HepG2 (cell line): ENCODE measurements at regions not wholly inside any gene's neighbourhood (a gene's known extent, or its start where the extent isn't known, plus 50 kb on each side); places are given as distances from the start of the nearest gene placed in this dataset.

Source experiments
- ATAC-seq: fragments of 200-7000 bp; cut with Tn5 transposase; 3 replicates; pipeline ENCODE4 v1.9.1; 2020; ENCODE audit warnings: mild to moderate bottlenecking, moderate library complexity
- BruUV-seq: library from RNA; stranded (reverse); fragments of 400-500 nt; replicated peaks from 2 replicates; lab custom pipeline; 2021; lab: Mats Ljungman, UMichigan
- CTCF ChIA-PET: fragments of 300-600 bp; formaldehyde crosslinking; extraction: SDS; loops from one replicate; lab custom pipeline; 2021; ENCODE audit warnings: low total read pairs, inconsistent platforms, low intra/inter-chr PET ratio; lab: Yijun Ruan, JAX
- POLR2A ChIA-PET: fragments of 350-600 bp; sonication (Branson Sonifier 250); formaldehyde crosslinking; loops from one replicate; lab custom pipeline; 2020; ENCODE audit warnings: antibody characterized with exemption, inconsistent platforms; lab: Yijun Ruan, JAX
- DNase-seq: peaks from one replicate; pipeline ENCODE4 v3.0.0-alpha.2; 2015; ENCODE audit warnings: low spot score
- FAIRE-seq: peaks from 3 replicates; lab custom pipeline; 2011; peaks lifted over from hg19 to GRCh38; lab: Jason Lieb, UNC
- H2AFZ ChIP-seq: one replicate; pipeline ENCODE4 v1.6.1; 2011; ENCODE audit warnings: low read length, inconsistent platforms
- H3K27ac ChIP-seq: fragments of 300-600 bp; 3 replicates; pipeline ENCODE4 v1.8.0; 2011; ENCODE audit warnings: mixed run types, mild to moderate bottlenecking, mixed read lengths, low read length, inconsistent platforms; ENCODE audit not compliant: insufficient read depth; ENCODE audit errors: extremely low read length
- H3K27me3 ChIP-seq, 2 experiments: fragments of 200-600 bp in 1 of 2; 2 replicates in 1 of 2; 3 replicates in 1 of 2; pipeline versions ENCODE4 v1.6.0 to v1.8.0; 2011; ENCODE audit warnings: low read length in 2 of 2, mild to moderate bottlenecking in 2 of 2, moderate library complexity in 2 of 2, inconsistent platforms in 1 of 2; ENCODE audit not compliant: insufficient read depth in 2 of 2, control insufficient read depth in 1 of 2
- H3K36me3 ChIP-seq, 2 experiments: fragments of 200-600 bp in 1 of 2; replicated peaks in 1 of 2; 2 replicates in 1 of 2; 3 replicates in 1 of 2; pipeline versions ENCODE4 v1.5.1 to v1.8.0; 2011; ENCODE audit warnings: low read length in 2 of 2, inconsistent platforms in 1 of 2; ENCODE audit not compliant: insufficient read depth in 2 of 2, control insufficient read depth in 1 of 2
- H3K4me1 ChIP-seq: 2 replicates; pipeline ENCODE4 v1.5.1; 2012; ENCODE audit warnings: low read length, inconsistent platforms; ENCODE audit not compliant: insufficient read depth
- H3K4me2 ChIP-seq: 2 replicates; pipeline ENCODE4 v1.6.0; 2011; ENCODE audit warnings: low read depth, low read length, inconsistent platforms
- H3K4me3 ChIP-seq, 3 experiments: fragments of 200-600 bp in 1 of 3; sonication (generic), shearing (Covaris generic) in 1 of 3; replicated peaks in 1 of 3; 2 replicates each; pipeline ENCODE4 v1.5.1; 2011 to 2016; ENCODE audit warnings: low read length in 3 of 3, inconsistent platforms in 2 of 3, low read depth in 2 of 3, mild to moderate bottlenecking in 2 of 3, control low read depth in 1 of 3, mixed read lengths in 1 of 3; ENCODE audit not compliant: insufficient read depth in 1 of 3
- H3K79me2 ChIP-seq: one replicate; pipeline ENCODE4 v1.6.1; 2011; ENCODE audit warnings: low read length, inconsistent platforms; ENCODE audit not compliant: insufficient read depth
- H3K9ac ChIP-seq: 2 replicates; pipeline ENCODE4 v1.6.0; 2011; ENCODE audit warnings: mild to moderate bottlenecking, low read depth, low read length, inconsistent platforms; ENCODE audit not compliant: insufficient read depth
- H3K9me3 ChIP-seq: 2 replicates; pipeline ENCODE4 v1.5.1; 2012; ENCODE audit warnings: mild to moderate bottlenecking, low read length
- H4K20me1 ChIP-seq: 2 replicates; pipeline ENCODE4 v1.6.0; 2011; ENCODE audit warnings: inconsistent platforms, mild to moderate bottlenecking, low read length, moderate library complexity; ENCODE audit not compliant: insufficient read depth
- ATF7 ChIP-seq, 2 experiments: fragments of 450-650 bp in 1 of 2; sonication (generic) in 1 of 2; formaldehyde crosslinking in 1 of 2; IDR thresholded peaks; 2 replicates each; pipeline versions ENCODE4 v1.4.0 to v1.6.1; 2016 to 2020; ENCODE audit warnings: antibody characterized with exemption in 1 of 2, mild to moderate bottlenecking in 1 of 2, missing genetic modification reagents in 1 of 2
- CREB1 ChIP-seq, 2 experiments: fragments of 450-650 bp in 1 of 2; IDR thresholded peaks; 2 replicates each; pipeline ENCODE4 v1.6.1; 2016 to 2017; ENCODE audit warnings: control low read depth in 1 of 2, mild to moderate bottlenecking in 1 of 2, missing compliant biosample characterization in 1 of 2, missing genetic modification characterization in 1 of 2
- DMAP1 ChIP-seq: IDR thresholded peaks from 2 replicates; pipeline ENCODE4 v1.6.1; 2016
- MED13 ChIP-seq: sonication (generic); formaldehyde crosslinking; IDR thresholded peaks from 2 replicates; pipeline ENCODE4 v1.5.0; 2020; ENCODE audit warnings: missing genetic modification reagents
- NFYC ChIP-seq: IDR thresholded peaks from 2 replicates; pipeline ENCODE4 v1.6.1; 2016; ENCODE audit warnings: missing genetic modification reagents, missing compliant biosample characterization
- SIN3B ChIP-seq: fragments of 150-350 bp; IDR thresholded peaks from 2 replicates; pipeline ENCODE4 v1.6.1; 2014; ENCODE audit warnings: low read length
- SIX1 ChIP-seq: sonication (generic); formaldehyde crosslinking; IDR thresholded peaks from 2 replicates; pipeline ENCODE4 v1.4.0; 2020; ENCODE audit warnings: missing genetic modification reagents, borderline replicate concordance
- TOPORS ChIP-seq: sonication (generic); formaldehyde crosslinking; IDR thresholded peaks from 2 replicates; pipeline ENCODE4 v1.8.0; 2023; ENCODE audit warnings: mild to moderate bottlenecking, missing genetic modification reagents
- ZNF136 ChIP-seq: sonication (generic); formaldehyde crosslinking; IDR thresholded peaks from 2 replicates; pipeline ENCODE4 v1.8.1; 2022; ENCODE audit warnings: low read depth, mild to moderate bottlenecking, moderate library complexity, missing genetic modification reagents
- ZNF337 ChIP-seq: sonication (generic); formaldehyde crosslinking; IDR thresholded peaks from 2 replicates; pipeline ENCODE4 v1.5.1; 2020; ENCODE audit warnings: missing genetic modification reagents, low read depth, mild to moderate bottlenecking, borderline replicate concordance
- ZNF629 ChIP-seq: sonication (generic); formaldehyde crosslinking; conservative IDR thresholded peaks from 2 replicates; pipeline ENCODE4 v1.5.0; 2020; ENCODE audit warnings: missing genetic modification reagents
- WGBS: methylation state at CpG from one replicate; pipeline ENCODE4 v1.1.6; 2017; ENCODE audit warnings: low lambda C conversion rate; 5-methylcytosine and 5-hydroxymethylcytosine counted together
- in situ Hi-C: cut with HindIII; loops from 2 replicates; pipeline ENCODE4 v1.10.0; 2017; ENCODE audit warnings: low pct_unique_long_range_greater_than_20kb; ENCODE audit not compliant: extremely low pct_ligation_motif_present
- intact Hi-C: fragments of 100-400 bp; cut with micrococcal nuclease; formaldehyde crosslinking; loops from one replicate; pipeline ENCODE4 v1.10.0; 2022; ENCODE audit not compliant: unreplicated experiment

DNA sequence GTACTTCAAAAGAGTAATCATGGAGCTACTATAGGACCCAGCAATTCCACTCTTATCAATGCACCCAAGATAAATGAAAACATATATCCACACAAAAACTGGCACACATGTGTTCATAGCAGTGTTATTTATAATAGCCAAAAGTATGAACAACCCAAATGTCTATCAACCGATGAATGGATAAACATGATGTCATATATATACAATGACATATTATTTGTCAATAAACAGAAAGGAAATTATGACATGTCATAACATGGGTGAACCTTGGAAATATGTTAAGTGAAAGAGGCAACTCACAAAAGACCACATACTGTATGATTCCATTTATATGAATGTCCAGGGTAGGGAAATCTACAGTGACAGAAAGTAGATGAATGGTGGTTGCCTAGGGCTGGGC lies 347.1 kb upstream of the DDHD1 start:
- Histone ChIP-seq H3K4me2 (no peak overlapping the region), H3K36me3 (no peaks in the 10 kb centered on the region), H3K9ac (no peak overlapping the region), H3K4me3 (no peak overlapping the region), H3K4me1 (no peaks in the 10 kb centered on the region), H3K79me2 (no peaks in the 10 kb centered on the region), H2AFZ (no peak overlapping the region), H3K9me3 (peaks cover 5% of the 10 kb centered on the region; the same call in 1 of the 2 replicates), H3K27ac (no peak overlapping the region), H4K20me1 (no peaks in the 10 kb centered on the region), H3K27me3 (no peaks in the 10 kb centered on the region; a peak in 1 of 5 replicates)
- intact Hi-C loops (no loop called here), in situ Hi-C loops (no loop called here)
- WGBS = 100% methylated on average over 1 of the region's 1 CpG
- DNase-seq = no peak
- POLR2A ChIA-PET = no interaction called here
- no peak for FAIRE-seq
- CTCF ChIA-PET = no interaction called here
- no TSS peak for BruUV-seq
- TF ChIP-seq ATF7 (IDR thresholded peaks at IDR 0.05) (peak; percentile 88), ATF7 (CRISPR knock-in tag; IDR thresholded peaks at IDR 0.05) (no peak), CREB1 (IDR thresholded peaks at IDR 0.05) (peak; percentile 43; the same call in 1 of the 2 replicates), CREB1 (CRISPR knock-in tag; IDR thresholded peaks at IDR 0.05) (no peak), ZNF136 (CRISPR knock-in tag) (no peak)
- ATAC-seq = no peak

DNA sequence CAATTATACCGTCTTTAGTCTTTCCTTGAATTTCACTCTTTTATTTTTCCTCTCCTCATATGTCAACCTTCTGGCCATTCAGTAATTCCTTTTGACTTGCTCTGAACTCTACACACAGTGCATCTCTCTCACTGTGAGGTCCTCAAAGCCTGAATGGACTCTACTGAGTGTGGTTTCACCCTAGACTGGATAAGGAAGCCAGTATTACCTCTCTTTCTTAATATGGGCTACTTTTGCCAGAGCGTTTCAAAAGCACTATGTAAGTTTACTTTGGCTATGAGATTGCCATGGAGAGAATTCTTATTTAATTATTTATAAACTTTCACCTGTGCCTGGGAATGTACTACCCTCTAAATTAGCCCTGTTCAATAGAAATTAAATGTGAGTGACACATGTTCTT lies 343.5 kb upstream of the DDHD1 start:
- ATAC-seq = no peak
- no TSS peak for BruUV-seq

More for the DNA sequence above, 343.5 kb upstream of the DDHD1 start:
- no peaks in the 10 kb centered on the region for H3K9me3 ChIP-seq
- no peaks in the 10 kb centered on the region; a peak in 1 of 5 replicates for H3K27me3 ChIP-seq
- POLR2A ChIA-PET = no interaction called here
- in situ Hi-C loops (no loop called here), intact Hi-C loops (no loop called here)
- H3K27ac ChIP-seq = no peak overlapping the region
- no peak overlapping the region for H2AFZ ChIP-seq
- no peaks in the 10 kb centered on the region for H3K79me2 ChIP-seq
- H3K36me3 ChIP-seq = no peaks in the 10 kb centered on the region
- DNase-seq = no peak
- no peaks in the 10 kb centered on the region for H4K20me1 ChIP-seq
- CTCF ChIA-PET = no interaction called here
- no peaks in the 10 kb centered on the region for H3K4me1 ChIP-seq
- WGBS = 42% methylated on average over 2 of the region's 2 CpGs
- no peak overlapping the region for H3K4me2 ChIP-seq
- TF ChIP-seq TOPORS (CRISPR knock-in tag) = no peak
- no peak for TF ChIP-seq NFYC (CRISPR knock-in tag)
- TF ChIP-seq MED13 (CRISPR knock-in tag) = no peak
- TF ChIP-seq ZNF629 (CRISPR knock-in tag) = no peak
- TF ChIP-seq SIN3B = no peak
- TF ChIP-seq DMAP1 (CRISPR knock-in tag) = no peak
- TF ChIP-seq SIX1 (CRISPR knock-in tag) = no peak
- no peak for TF ChIP-seq ZNF337 (CRISPR knock-in tag)
- no peak overlapping the region for H3K9ac ChIP-seq
- FAIRE-seq = no peak
- H3K4me3 ChIP-seq = no peak overlapping the region
